Nucleus accumbens (tissue), 56 donors: ENCODE measurements at regions not wholly inside any gene's neighbourhood (a gene's known extent, or its start where the extent isn't known, plus 50 kb on each side); places are given as distances from the start of the nearest gene placed in this dataset.
A peak's percentile ranks its signal among the peaks of the same experiment; 100 is the strongest.

Experiments
- DNase-seq, 56 donors: peaks; one replicate each; lab custom pipeline; 2025; lab: John Stamatoyannopoulos, UW

DNA sequence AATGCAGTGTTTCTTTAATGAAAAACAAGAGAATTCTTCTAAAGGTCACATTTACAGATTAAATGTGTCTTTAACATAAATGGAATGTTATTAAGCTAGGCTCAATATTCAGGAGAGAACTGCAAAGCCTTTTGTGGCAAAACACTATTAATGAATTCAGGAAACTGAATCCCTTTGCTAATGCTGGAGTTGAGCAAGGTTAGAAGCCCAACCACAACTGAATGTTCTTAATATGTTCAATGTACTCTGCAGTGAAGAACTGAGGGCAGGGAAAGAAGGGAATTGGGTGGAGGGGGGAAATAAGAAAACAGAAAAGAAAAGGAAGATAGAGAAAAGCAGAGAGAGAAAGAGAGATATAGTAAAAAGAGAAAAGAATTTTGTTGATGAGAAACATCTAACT lies 276.7 kb upstream of the TMEM161B start:
- DNase-seq: no peak

DNA sequence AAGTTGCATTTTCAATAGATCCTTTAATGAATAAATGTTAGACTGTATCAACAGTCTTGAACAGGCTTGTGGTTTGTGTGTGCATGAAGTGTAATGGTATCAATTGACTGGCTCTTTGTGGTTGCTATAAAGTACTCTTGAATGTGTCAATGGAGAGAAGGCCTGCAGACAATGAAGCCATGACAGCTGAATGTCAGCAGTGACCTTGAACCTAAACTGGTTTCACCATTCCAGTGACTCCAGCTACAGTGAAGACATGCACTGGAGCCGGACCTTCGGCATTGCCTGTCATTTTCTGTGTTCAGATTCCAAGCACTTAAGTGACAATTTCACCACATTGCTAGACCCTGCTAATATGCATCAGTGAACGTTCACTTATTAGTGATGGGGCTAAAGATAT lies 276.0 kb upstream of the TMEM161B start:
- DNase-seq: no peak

DNA sequence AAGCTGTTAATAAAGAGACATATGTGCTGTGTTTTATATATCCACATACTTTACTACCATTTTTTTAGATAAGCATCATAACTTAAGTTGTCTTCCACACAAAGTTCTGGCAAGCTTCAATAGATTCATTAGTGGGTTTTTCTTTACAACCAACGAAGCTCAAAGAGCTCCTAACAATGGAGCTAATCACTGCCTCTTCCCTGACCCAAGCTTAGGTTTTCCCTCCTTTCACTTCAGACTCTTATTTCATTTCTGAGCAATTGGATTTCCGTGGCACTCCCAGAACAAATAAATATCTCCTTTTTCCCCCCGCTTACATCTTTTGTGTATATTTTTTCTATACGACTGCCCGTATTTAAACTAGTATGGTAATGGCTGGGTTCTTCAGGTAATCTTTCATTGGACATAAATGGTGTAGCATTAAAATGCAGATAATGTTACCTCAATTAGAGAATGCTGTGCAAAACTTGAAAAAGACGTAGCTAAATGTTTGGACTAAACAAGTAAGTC lies 275.5 kb upstream of the TMEM161B start:
- no peak for DNase-seq

DNA sequence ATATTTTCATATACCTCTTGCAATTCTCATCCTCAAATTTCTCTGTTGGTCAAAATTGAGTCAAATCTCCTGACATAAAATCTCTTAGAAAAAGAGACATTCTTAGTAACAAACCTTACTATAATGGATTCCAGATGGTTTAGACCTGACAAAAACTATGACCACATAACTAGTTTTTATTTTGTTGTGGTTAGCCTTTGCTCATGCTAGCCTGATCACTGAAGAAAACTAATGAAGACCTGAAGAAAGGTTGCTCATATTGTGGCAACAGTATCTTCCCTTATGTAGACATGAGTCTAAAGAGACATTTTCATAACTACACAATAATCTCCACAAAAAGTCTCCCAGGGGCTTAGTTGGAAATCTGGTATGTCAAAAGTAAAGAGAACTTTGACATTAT lies 274.1 kb upstream of the TMEM161B start:
- DNase-seq: no peak

DNA sequence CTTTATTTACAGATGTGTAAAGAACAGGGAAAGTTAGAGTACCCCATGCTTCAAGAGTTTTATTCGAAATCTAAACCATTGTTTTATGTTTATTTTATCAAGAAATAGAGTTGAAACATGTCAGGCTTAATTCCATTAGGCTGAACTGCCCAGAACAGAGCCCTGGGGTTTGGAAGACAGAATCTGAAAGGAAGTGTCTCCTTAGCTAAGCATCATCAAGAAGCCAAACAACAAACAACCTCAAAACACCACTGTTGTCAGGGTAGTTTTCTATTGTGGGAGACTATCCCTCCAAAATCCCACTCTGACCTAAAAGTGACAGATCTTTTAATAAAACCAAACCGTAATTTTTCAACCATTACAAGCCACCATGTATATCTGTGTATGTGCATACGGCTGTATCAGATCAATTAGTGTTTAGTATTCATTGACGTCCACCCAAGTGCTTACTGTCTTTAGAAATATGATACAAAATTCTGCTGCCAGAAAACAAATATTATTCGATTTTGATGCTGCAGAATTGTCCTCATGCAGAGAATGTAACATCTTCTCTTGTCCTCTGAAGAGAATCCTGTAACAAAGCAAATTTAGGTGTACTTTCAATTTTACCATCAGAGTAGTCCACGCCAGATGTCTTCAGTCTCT lies 271.9 kb upstream of the TMEM161B start:
- DNase-seq: no peak

DNA sequence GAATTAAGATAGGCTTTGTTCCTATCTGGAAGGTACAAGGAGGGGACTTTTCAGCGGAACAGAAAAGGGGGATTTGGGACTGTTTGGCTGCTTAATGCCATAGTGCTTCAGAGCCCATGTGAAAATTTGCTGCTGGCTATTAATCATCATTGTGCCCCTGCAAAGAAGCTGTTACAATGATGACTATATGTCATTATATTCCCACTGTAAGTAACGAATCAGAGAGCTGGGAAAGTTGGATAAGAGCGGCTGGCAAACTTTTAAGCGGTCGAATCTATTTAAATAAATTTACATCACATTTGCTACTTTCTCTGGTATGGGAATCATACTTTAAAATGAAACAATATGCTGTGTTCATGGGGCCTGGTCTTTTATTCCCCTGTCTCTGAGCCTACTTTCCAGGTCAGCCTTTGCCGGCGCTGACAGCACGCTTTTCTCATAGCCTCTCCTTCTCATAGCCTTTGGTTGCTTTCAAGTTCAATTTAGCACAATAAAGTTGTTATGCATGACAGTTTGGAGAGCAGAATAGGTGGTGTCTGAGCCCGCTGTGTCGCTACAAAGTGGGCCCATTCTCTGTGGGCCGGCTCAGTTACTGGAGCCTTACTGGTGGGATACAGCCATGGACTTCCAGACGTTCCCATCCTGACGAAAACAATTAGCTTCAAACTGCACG lies 271.2 kb upstream of the TMEM161B start:
- DNase-seq: peak in 7 of 56 donors; percentile 1 to 13 (median 8)

DNA sequence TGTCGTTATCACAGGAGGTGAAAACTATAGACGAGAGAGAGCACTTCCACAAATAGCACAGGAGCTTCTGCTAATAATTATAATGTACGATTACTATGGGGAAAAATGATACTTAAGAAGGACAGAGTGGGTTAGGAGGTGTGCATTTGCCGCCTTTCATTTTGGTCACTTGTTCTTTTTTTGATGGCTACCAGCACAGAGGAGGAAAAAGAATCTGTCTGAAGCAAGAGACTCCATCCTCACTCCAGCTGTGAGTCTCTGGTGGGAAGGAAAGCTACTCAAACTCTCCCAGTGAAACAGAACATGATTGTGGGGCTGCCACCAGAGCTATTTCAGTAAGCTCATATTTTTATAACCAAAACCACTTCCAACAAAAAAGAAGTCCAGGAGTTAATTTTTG lies 270.4 kb upstream of the TMEM161B start:
- no peak for DNase-seq

DNA sequence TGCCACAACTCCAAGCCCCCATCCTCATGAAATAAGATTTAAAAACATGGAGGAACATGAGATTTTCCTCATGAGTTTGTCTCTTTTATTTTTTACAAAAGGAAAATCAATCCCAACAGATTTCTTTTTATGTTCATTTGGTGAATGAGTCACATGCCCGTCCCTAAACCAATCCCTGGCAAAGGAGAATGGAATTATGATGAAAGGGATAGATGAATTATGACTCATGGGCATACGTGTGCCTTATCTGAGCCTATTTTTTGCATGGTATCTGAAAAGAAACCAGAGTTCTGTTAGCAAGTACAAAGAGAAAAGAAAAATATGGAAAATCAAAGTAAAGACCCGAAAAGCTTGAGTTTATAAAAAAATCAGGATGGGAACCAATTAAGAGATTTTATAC lies 267.5 kb upstream of the TMEM161B start:
- DNase-seq: no peak

DNA sequence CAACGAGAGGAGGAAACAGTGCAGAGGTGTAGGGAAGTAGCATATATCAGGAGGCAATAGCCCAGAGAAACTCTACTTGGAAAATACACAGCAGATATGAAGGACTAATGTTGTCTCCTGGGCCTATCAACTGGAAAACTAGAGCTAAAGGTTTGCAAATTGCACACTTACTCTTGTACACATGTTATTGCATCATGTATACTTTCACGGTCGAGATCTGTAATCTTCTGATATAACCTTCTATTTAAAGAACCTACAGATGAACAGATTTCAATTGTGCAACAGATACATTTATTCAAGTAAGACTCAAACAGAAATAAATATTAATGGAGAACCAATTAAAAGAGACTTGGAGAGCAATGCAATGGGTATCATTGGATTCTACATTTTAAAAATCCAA lies 256.3 kb upstream of the TMEM161B start:
- DNase-seq: no peak

DNA sequence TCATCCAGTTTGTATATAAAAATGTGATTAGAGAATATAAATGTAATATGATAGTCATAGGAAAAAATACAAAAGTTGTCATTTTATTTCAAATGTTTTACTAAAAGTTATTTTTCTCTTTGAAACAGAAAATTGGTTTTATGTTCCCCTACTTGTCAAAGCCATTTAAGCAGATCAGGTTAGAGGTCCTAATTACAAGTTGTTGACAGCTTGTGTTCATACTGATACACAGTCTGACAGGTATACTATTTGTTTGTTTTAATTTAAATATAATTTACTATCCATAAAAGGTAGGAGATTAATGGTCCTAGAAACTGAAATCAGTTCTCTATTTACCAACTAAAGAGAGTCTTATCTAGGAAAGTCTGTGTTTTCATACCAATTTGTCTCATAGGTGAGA lies 250.4 kb upstream of the TMEM161B start:
- DNase-seq: no peak

DNA sequence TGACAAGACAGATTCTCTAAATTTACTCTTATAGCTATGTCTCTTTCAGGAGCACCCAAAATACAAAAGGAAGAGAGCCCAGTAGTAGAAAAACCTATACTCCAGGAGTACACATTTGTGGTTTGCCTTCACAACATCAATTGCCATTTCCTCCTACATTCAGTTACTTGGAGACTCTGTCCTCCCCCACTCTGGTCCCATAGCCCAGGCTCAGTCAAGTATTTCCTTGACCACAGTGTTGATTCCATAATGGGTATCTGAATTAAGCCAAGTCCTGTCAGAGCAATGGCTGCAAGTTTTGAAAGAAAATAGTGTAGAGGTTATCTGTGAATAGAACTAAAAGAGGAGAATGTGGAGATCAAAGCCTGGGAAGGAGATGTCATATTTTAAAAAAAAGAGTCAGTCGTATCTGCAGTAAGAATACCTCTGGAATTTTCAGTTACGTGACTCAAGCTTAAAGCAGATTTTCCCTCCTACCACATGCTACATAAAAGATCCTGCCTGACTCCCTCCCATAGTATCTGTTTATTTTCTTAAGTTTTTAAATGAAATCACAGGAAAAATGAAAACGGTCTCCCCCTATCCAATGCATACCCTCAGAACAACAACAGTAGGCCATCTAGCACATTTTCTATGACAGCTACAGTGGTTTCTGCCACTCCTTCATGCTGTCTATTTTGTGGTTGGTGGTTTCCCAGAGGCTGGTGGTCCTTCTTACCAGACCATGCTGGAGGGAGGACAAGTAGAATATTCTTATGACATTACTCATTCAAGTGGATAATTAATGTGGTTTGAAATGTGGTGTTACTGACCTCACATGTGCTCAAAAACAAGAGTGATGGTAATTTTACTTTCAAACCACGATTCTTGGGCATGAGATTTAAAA lies 249.7 kb upstream of the TMEM161B start:
- no peak for DNase-seq

DNA sequence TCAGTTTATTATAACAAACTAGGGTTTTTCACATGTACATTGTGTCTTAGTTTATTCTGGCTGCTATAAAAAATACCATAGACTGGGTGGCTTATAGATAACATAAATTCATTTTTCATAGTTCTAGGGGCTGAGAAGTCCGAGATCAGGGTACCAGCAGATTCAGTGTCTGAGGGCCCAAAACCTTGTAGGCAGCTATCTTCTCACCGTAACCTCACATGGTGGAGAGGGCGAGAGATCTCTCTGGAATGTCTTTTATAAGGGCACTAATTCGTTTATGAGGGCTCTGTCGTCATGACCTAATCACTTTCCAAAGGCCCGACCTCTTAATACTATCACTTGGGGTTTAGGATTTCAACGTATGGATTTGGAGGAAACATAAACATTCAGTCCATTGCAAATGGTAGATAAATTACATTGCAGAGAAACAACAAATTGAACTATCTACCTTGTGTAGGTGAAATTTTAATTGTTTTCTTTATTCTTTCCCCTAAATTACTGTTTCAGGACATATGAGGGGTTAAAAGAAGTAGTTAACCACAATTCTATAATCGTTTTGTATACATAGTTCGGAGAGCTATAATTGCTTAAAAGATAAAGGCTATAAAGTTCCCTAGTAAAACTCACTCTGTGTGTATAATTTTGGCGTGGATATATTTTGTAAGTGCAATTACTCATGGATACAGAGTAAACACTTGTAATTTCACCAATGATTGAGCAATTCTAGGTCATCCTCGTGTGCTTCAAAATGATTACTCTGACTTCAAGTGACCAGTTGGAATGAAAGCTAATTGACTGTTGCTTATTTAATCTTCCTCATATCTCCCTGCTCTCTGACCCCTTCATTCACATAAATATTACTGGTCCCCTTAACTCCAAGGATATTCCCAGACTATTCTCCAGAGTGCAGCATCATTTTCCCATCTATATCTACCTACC lies 247.5 kb upstream of the TMEM161B start:
- no peak for DNase-seq

DNA sequence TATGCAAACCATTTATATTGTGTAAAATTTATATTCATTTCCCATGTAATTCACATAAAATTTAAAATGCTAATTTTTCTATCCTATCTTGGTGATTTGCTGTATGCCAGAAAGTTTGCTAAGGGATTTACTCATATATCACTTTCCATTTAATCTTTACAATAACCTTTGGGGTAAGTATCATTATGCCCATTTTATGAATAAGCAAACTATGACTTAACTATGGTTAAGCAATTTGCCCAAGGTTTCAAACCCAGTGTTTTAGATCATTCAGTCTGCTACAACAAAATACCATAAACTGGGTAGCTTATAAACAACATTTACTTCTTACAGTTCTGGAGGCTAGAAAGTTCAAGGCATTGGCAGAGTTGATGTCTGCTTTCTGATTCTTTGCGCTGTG lies 246.4 kb upstream of the TMEM161B start:
- DNase-seq: no peak

DNA sequence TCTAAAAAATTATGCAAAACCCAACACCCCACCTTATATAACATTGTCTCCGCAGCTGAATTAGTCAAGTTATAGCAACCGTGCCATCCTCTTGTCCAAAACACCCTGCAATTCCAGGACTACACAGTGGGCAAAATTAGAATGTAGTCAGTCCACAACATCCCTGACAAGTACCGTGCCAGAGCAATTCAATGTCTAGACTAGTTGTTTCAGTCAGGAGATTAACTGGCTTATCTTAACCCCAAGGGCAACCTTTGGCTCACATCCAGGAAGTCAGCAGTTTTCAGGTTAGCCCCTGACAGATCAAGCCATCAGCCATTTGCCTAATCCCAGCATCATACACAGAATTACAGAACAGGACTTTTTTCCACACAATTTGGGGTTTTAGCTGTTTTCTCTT lies 240.8 kb upstream of the TMEM161B start:
- no peak for DNase-seq

DNA sequence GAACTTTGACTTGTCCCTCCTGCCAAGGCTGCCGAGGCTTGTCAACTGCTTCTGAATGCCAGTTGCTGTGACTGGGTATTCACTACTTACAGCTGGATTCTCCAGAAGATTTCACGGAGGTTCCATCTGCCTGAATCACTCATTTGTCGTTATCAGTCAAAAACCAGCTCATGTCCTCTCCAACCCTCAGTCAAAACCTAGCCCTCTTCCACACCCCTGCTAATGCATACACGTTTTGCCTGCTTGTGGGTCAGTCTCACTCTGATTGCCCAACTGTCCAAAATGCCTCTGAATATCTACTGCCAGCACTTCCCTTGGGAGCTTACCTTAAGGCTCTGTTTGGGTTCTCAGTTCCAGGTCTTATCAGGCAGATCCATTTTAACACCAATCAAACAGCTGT lies 238.6 kb upstream of the TMEM161B start:
- no peak for DNase-seq

DNA sequence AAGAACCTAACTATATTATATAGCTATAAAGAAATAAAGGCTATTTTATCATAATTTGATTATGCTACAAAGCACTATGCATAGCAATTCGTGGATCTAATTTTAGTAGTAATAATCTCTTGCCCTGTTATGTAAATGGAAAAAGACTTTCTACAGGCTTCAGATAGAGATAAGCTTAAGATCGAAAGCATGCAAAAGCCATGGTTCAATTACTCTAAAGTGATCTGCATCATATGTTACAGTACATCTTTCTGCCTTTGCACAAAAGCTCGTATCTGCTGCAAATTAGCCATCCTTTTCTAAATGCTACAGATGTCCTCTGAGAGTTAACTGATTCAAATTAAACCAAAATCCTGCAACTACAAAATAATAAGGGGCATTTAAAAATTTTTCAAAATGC lies 234.8 kb upstream of the TMEM161B start:
- no peak for DNase-seq

DNA sequence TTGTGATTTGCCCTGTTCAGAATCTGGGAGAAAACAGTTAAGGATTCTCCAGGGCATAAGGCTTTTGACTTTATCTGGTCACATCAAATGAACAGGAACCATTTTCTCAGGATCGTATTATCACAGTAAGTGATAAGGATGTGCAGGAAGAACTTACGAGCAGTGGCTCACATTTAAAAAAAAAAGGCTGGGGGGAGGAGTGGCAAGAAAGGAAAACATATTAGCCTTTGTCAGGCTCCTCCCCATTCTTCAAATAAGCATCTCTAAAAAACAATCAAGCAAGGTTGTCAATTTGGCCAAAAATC lies 234.3 kb upstream of the TMEM161B start:
- DNase-seq: no peak

DNA sequence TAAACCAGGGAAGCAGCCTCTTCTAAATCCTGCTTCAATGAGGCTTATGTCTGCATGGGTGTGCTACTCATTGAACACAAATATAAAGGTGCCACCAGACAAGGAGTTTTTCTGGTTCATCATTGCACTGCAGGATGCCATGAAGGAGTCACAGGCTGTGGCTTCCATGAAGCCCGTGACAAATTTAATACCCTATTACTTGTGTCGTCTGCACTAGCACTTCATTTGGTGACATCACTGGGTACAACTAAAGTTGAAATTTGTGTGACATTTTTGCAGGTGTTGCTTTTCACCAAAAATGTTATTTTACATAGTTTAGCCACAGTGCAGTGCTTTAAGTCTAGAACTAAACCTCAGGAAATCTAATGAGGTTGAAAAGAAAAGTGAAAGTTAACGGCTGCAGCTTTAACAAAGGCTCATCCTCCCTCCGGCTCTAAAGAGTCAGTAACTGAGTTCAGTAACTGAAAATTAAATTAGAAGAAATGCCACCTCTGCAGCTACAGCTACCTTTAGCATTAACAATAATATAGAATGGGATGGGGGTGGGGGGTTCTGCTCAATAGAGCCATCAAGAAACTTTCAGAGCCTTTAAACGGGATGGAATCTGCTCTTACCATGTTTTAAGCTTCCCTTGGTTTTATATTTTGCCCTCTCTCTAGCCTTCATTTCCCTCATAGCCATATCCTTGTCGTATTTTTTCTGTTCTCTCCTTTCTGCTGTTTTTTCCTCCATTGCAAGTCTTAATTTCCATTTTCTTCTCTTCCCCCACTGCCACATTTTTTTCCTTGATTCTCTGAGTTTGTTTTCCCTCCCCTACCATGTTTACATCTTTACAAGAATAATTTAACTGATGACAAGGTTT lies 233.8 kb upstream of the TMEM161B start:
- peak in 1 of 56 donors; percentile 61 for DNase-seq

DNA sequence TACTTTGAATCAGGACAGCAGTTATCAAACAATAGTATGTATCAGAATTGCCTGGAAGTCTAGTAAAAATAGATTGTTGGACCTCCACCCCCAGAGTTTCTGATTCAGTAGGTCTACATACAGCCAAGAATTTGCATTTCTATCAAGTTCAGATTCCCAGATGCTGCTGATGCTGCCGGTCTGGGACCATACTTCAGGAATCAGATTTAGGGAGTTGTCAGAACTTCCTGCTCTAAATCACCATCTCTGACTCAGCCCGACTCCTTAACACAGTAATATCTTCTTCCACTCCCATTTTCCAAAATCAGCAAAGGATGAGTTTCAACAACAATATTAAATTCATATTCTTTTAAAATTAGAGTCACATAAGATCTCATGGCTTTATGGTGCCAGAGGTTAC lies 227.2 kb upstream of the TMEM161B start:
- no peak for DNase-seq

DNA sequence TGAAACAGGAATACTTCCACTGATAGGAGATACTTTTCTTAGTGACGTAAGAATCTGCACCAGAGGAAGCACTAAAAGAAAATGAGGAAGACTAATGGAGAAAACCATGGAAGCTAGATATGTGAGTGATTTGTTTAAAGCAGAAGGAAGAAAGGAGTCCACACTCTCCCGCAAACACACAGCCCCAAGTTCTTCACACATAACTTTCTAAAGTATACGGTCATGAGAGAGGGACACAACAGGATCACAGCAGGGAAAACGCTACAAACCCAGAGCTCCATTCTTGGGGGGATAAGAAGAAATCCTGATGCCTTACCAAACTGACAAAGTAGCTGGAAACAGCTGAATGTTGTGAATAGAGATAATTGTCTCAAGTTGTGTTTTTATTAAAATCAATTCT lies 222.2 kb upstream of the TMEM161B start:
- no peak for DNase-seq
